SK-N-SH (cell line): ENCODE measurements at regions not wholly inside any gene's neighbourhood (a gene's known extent, or its start where the extent isn't known, plus 50 kb on each side); places are given as distances from the start of the nearest gene placed in this dataset.

ENCODE experiments used
- CTCF ChIA-PET: fragments of 300-600, 350-600 bp; formaldehyde crosslinking; extraction: SDS; loops from one replicate; lab custom pipeline; 2021; lab: Yijun Ruan, JAX
- POLR2A ChIA-PET: fragments of 350-600 bp; sonication (Branson Sonifier 250); formaldehyde crosslinking; extraction: SDS; loops from one replicate; lab custom pipeline; 2020; ENCODE audit warnings: antibody characterized with exemption, inconsistent platforms; lab: Yijun Ruan, JAX
- DNase-seq: peaks from one replicate; pipeline ENCODE4 v3.0.0; 2012
- H2AFZ ChIP-seq: fragments of 200-600 bp; sonication (generic); 2 replicates; pipeline ENCODE4 v1.8.1; 2016; ENCODE audit warnings: antibody characterized with exemption, mild to moderate bottlenecking, low read depth
- H3F3A ChIP-seq: fragments of 200-600 bp; sonication (generic); replicated peaks from 2 replicates; pipeline ENCODE3; 2016; ENCODE audit warnings: antibody characterized with exemption, mild to moderate bottlenecking; ENCODE audit not compliant: insufficient read depth
- H3K27ac ChIP-seq, 2 experiments: fragments of 200-500 bp in 1 of 2; fragments of 200-600 bp in 1 of 2; sonication (Bioruptor generic) in 1 of 2; sonication (generic), shearing (Covaris generic) in 1 of 2; 2 replicates each; pipeline versions ENCODE4 v1.5.1 to v1.6.1; 2014 to 2016; ENCODE audit warnings: low read depth in 2 of 2, inconsistent platforms in 1 of 2, low read length in 1 of 2, mild to moderate bottlenecking in 1 of 2, mixed read lengths in 1 of 2
- H3K27me3 ChIP-seq: fragments of 200-600 bp; sonication (generic), shearing (Covaris generic); 2 replicates; pipeline ENCODE4 v1.6.1; 2016; ENCODE audit warnings: mixed run types; ENCODE audit not compliant: insufficient read depth
- H3K36me3 ChIP-seq, 2 experiments: fragments of 200-500 bp in 1 of 2; fragments of 200-600 bp in 1 of 2; sonication (Bioruptor generic) in 1 of 2; sonication (generic) in 1 of 2; replicated peaks in 1 of 2; 2 replicates each; pipeline versions ENCODE3 to v1.5.1; 2014 to 2016; ENCODE audit warnings: low read length in 1 of 2, mild to moderate bottlenecking in 1 of 2; ENCODE audit not compliant: insufficient read depth in 2 of 2, control insufficient read depth in 1 of 2
- H3K4me1 ChIP-seq, 2 experiments: fragments of 200-500 bp in 1 of 2; fragments of 200-600 bp in 1 of 2; sonication (Bioruptor generic) in 1 of 2; sonication (generic), shearing (Covaris generic) in 1 of 2; 2 replicates each; pipeline versions ENCODE4 v1.5.1 to v1.6.1; 2014 to 2016; ENCODE audit warnings: low read depth in 1 of 2, low read length in 1 of 2, mixed run types in 1 of 2; ENCODE audit not compliant: insufficient read depth in 2 of 2, control insufficient read depth in 1 of 2
- H3K4me2 ChIP-seq: fragments of 200-600 bp; sonication (generic), shearing (Covaris generic); 2 replicates; pipeline ENCODE4 v1.6.1; 2017; ENCODE audit warnings: mixed run types
- H3K4me3 ChIP-seq, 2 experiments: fragments of 200-500 bp in 1 of 2; fragments of 200-600 bp in 1 of 2; sonication (Bioruptor generic) in 1 of 2; sonication (generic), shearing (Covaris generic) in 1 of 2; 2 replicates each; pipeline versions ENCODE4 v1.5.1 to v1.8.1; 2014 to 2016; ENCODE audit warnings: low read depth in 2 of 2, inconsistent platforms in 1 of 2, low read length in 1 of 2, mild to moderate bottlenecking in 1 of 2, mixed read lengths in 1 of 2, moderate library complexity in 1 of 2
- H3K79me2 ChIP-seq: fragments of 200-600 bp; sonication (generic); 2 replicates; pipeline ENCODE4 v1.8.1; 2017; ENCODE audit warnings: mild to moderate bottlenecking; ENCODE audit not compliant: insufficient read depth
- H3K9ac ChIP-seq: fragments of 200-600 bp; sonication (generic); 2 replicates; pipeline ENCODE4 v1.6.1; 2017; ENCODE audit warnings: mixed run types
- H3K9me2 ChIP-seq: fragments of 200-600 bp; sonication (generic); 2 replicates; pipeline ENCODE4 v1.6.1; 2017; ENCODE audit warnings: mixed run types
- H3K9me3 ChIP-seq: fragments of 200-600 bp; sonication (generic); 2 replicates; pipeline ENCODE4 v1.6.1; 2017; ENCODE audit warnings: mixed run types, mild to moderate bottlenecking, moderate library complexity
- H4K20me1 ChIP-seq: fragments of 200-600 bp; sonication (generic); 2 replicates; pipeline ENCODE4 v1.6.1; 2017; ENCODE audit warnings: mild to moderate bottlenecking, mixed run types; ENCODE audit not compliant: insufficient read depth
- ELF1 ChIP-seq: IDR thresholded peaks from 2 replicates; pipeline ENCODE4 v1.4.0; 2012
- EZH2phosphoT487 ChIP-seq: fragments of 200-600 bp; sonication (generic); IDR thresholded peaks from 2 replicates; pipeline ENCODE4 v1.6.1; 2017; ENCODE audit warnings: low read depth, mixed run types, mild to moderate bottlenecking, antibody characterized with exemption, moderate library complexity, borderline replicate concordance
- FOSL2 ChIP-seq: IDR thresholded peaks from 2 replicates; pipeline ENCODE4 v1.4.0; 2012; ENCODE audit warnings: low read depth, mild to moderate bottlenecking, moderate library complexity, borderline replicate concordance
- GABPA ChIP-seq: IDR thresholded peaks from 2 replicates; pipeline ENCODE4 v1.4.0; 2012; ENCODE audit warnings: low read depth, mild to moderate bottlenecking
- IRF3 ChIP-seq: fragments of 150-350 bp; IDR thresholded peaks from 2 replicates; pipeline ENCODE4 v1.6.1; 2016; ENCODE audit warnings: mild to moderate bottlenecking, low read depth, low read length
- MAX ChIP-seq: IDR thresholded peaks from 2 replicates; pipeline ENCODE4 v1.4.0; 2012; ENCODE audit warnings: low read depth
- NFIC ChIP-seq: IDR thresholded peaks from 2 replicates; pipeline ENCODE4 v1.4.0; 2012; ENCODE audit warnings: borderline replicate concordance
- NRF1 ChIP-seq: IDR thresholded peaks from 2 replicates; pipeline ENCODE4 v1.6.1; 2012; ENCODE audit warnings: low read depth, mild to moderate bottlenecking, low read length
- RAD21 ChIP-seq: IDR thresholded peaks from 2 replicates; pipeline ENCODE4 v1.6.1; 2012; ENCODE audit warnings: mild to moderate bottlenecking, low read length
- RCOR1 ChIP-seq: fragments of 150-350 bp; IDR thresholded peaks from 2 replicates; pipeline ENCODE4 v1.6.1; 2017; ENCODE audit warnings: antibody characterized with exemption, low read length
- REST ChIP-seq: IDR thresholded peaks from 2 replicates; pipeline ENCODE4 v1.6.1; 2012; ENCODE audit warnings: mild to moderate bottlenecking, low read depth, low read length, moderate library complexity
- WGBS: methylation state at CpG from one replicate; pipeline ENCODE4 v1.1.6; 2017; ENCODE audit warnings: low lambda C conversion rate; 5-methylcytosine and 5-hydroxymethylcytosine counted together
- TF ChIP-seq, protein P1 (sequence below): IDR thresholded peaks from 2 replicates; pipeline ENCODE4 v1.4.0; 2012; ENCODE audit warnings: low read depth, borderline replicate concordance
- TF ChIP-seq, protein P2 (sequence below): IDR thresholded peaks from 2 replicates; pipeline ENCODE4 v1.4.0; 2012; ENCODE audit warnings: low read depth, borderline replicate concordance

- H4K20me1 ChIP-seq = no peaks in the 10 kb centered on the region
- H3K9me2 ChIP-seq = no peaks in the 10 kb centered on the region
- H3K9me3 ChIP-seq = no peaks in the 10 kb centered on the region
- 73% methylated on average over 2 of the region's 2 CpGs for WGBS
- H3K27ac ChIP-seq = no peak overlapping the region
- no peaks in the 10 kb centered on the region for H3F3A ChIP-seq
- no peaks in the 10 kb centered on the region for H3K36me3 ChIP-seq
- no peaks in the 10 kb centered on the region for H3K79me2 ChIP-seq
- H3K27me3 ChIP-seq = no peaks in the 10 kb centered on the region
- no peak overlapping the region for H3K4me3 ChIP-seq
- H2AFZ ChIP-seq = no peak overlapping the region
- DNase-seq = no peak
- H3K4me2 ChIP-seq = no peak overlapping the region
- POLR2A ChIA-PET = no interaction called here
- TF ChIP-seq IRF3 = no peak
- no peak for TF ChIP-seq FOSL2
- no peak for TF ChIP-seq NFIC
- TF ChIP-seq MAX = no peak
- no peak for TF ChIP-seq RCOR1
- TF ChIP-seq, protein P1, sequence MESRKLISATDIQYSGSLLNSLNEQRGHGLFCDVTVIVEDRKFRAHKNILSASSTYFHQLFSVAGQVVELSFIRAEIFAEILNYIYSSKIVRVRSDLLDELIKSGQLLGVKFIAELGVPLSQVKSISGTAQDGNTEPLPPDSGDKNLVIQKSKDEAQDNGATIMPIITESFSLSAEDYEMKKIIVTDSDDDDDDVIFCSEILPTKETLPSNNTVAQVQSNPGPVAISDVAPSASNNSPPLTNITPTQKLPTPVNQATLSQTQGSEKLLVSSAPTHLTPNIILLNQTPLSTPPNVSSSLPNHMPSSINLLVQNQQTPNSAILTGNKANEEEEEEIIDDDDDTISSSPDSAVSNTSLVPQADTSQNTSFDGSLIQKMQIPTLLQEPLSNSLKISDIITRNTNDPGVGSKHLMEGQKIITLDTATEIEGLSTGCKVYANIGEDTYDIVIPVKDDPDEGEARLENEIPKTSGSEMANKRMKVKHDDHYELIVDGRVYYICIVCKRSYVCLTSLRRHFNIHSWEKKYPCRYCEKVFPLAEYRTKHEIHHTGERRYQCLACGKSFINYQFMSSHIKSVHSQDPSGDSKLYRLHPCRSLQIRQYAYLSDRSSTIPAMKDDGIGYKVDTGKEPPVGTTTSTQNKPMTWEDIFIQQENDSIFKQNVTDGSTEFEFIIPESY = no peak
- TF ChIP-seq GABPA = no peak
- no peaks in the 10 kb centered on the region for H3K4me1 ChIP-seq
- H3K9ac ChIP-seq = no peak overlapping the region
- CTCF ChIA-PET = no interaction called here
Observed at GRCh38 chr10:36362257-36362656, 720.2 kb upstream of the FZD8 start.

DNA sequence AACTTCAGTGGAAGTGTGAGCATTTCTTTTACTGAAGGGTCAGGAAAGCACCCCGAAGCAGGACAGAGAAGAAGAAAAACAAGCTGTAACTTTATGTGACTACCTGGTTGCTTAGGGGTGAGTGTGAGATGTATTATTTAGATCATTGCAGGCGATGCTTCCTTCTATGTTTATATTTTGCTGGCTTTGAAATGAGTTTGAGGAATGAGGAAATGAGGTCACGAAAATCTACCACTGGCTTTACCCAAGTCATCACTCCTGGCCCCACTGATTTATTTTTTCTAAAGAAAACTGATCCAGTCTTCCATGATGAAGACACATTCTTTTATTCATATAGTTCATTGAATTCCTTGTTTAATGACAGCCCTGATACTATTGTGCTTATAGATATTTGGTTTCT, 716.6 kb upstream of the FZD8 start:
- Histone ChIP-seq H3F3A (no peaks in the 10 kb centered on the region), H3K79me2 (no peaks in the 10 kb centered on the region), H3K4me1 (no peaks in the 10 kb centered on the region), H3K9me3 (no peaks in the 10 kb centered on the region), H3K27me3 (no peaks in the 10 kb centered on the region), H3K4me2 (no peak overlapping the region), H2AFZ (no peak overlapping the region), H3K36me3 (no peaks in the 10 kb centered on the region), H4K20me1 (no peaks in the 10 kb centered on the region), H3K27ac (no peak overlapping the region), H3K9me2 (no peaks in the 10 kb centered on the region), H3K9ac (no peak overlapping the region), H3K4me3 (no peak overlapping the region)
- 67% methylated on average over 3 of the region's 3 CpGs for WGBS
- TF ChIP-seq NRF1 (no peak), FOSL2 (no peak), REST (no peak), EZH2phosphoT487 (no peak), RAD21 (no peak), ELF1 (no peak)
- TF ChIP-seq, protein P2, sequence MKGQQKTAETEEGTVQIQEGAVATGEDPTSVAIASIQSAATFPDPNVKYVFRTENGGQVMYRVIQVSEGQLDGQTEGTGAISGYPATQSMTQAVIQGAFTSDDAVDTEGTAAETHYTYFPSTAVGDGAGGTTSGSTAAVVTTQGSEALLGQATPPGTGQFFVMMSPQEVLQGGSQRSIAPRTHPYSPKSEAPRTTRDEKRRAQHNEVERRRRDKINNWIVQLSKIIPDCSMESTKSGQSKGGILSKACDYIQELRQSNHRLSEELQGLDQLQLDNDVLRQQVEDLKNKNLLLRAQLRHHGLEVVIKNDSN = no peak
- no peak for DNase-seq
- ChIA-PET CTCF (no interaction called here), POLR2A (no interaction called here)
